DMS153 treated with DMSO at 0.1 percent for 48 hours (cell line): ENCODE measurements at regions not wholly inside any gene's neighbourhood (a gene's known extent, or its start where the extent isn't known, plus 50 kb on each side); places are given as distances from the start of the nearest gene placed in this dataset.
"Not testable (repeated sequence)": the region's sequence is repeated elsewhere in the genome, so short reads cannot be mapped to it uniquely, and the experiment has no call there.

ENCODE experiments used
- DNase-seq: peaks from one replicate; lab custom pipeline; 2025; ENCODE audit not compliant: unreplicated experiment; lab: John Stamatoyannopoulos, UW

DNA sequence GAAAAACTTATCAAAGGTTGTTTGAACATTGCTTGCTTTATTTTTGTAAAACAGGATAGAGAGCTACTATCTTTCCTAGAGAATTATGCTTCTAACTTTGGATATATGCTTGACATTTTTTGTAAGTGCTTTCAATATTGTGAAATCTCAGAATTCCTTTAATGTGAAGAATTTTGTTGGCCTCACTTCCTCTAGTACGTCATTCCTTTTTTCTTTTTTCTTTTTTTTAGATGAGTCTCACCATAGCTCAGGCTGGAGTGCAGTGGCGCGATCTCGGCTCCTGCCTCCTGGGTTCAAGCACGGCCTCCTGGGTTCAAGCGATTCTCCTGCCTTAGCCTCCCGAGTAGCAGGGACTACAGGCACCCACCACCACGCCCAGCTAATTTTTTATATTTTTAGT, 668.1 kb downstream of the RFPL4B start:
- no peak for DNase-seq

DNA sequence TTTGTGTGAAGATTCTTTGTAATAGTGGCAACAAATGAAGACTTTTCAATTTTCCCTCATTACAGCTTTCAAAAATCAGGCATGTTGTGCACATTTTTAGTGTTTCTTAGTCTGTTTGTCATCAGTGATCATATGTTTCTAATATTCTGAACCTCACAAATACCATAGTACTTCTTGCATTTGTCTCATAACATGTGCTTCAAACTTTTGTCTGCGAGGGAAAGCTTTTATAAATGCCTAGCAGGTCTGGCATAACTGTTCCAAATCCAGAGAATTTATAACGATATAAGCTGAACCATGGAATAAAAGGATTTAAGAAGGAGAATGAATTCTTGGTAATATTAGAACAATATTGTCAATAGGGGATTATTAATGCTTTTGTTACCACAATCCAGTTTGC, 670.2 kb downstream of the RFPL4B start:
- no peak for DNase-seq

DNA sequence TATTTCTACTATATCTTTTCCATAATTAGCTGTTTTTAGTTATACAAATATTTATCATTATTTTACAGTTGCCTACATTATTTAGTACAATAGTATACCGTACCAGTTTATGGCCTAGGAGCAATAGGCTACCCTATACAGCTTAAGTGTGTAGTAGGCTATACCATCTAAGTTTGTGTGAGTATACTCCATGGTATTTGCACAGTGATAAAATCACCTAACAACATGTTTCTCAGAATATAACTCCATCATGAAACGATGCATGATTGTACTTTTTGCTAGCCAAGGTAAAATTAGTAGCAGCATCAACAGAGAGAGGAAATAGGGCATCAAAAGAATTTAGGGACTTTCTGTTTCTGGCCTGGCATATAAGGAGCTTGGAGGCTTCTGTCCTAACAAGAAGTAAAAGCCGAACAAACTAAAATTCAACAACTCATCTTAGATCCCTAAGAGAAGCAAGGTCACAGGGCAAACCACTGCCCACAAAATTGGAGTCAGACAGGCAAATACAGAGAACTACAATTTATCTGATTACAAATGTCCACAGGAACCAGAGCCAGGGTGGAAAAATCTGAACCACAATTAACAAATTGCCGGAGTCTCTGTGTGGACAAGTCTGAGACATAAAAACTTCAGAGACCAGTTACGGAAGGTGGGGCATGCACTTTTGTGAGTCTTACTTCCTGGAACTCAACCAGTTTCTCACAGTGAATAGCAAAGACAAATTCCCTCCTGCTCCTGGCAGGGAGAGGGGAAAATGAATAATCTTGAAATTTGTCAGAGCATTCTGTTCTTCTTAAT, 671.4 kb downstream of the RFPL4B start:
- no peak for DNase-seq

DNA sequence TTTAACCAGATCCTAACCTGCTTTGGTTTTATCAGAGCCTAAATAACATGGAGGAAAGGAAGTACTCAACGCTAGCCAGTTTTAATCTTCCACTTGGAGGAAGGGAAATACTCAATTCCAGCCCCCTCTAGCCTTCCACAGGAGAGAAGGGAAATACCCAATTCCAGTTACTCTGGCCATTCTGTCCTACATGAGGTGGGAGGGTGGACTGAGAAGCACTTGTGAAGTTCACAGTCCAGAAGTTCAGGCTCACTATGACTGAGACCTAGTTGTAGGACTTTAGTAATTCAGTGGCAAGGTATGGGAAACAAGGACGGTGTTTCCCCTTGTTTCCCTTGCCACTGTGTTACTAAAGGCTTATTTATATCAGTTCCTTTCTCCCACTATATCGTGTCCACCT, 672.0 kb downstream of the RFPL4B start:
- no peak for DNase-seq

DNA sequence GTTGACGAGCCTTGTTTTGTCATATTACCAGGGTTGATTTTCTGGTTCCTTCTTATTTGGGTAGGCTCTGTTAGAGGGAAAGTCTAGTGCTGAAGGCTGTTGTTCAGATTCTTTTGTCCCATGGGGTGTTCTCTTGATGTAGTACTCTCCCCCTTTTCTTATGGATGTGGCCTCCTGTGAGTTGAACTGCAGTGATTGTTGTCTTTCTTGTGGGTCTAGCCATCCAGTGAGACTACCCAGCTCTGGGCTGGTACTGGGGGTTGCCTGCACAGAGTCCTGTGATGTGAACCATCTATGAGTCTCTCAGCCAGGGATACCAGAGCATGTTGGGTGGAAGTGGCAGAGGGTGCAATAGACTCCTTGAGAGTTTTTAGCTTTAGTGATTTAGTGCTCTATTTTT, 680.6 kb downstream of the RFPL4B start:
- no peak for DNase-seq

DNA sequence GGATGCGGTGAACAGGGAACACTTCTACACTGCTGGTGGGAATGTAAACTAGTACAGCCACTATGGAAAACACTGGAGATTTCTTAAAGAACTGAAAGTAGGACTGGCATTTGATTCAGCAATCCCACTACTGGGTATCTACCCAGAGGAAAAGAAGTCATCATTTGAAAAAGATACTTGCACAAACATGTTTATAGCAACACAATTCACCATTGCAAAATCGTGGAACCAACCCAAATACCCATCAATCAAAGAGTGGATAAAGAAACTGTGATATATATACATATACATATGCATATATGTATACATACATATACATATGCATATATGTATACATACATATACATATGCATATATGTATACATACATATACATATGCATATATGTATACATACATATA, 682.0 kb downstream of the RFPL4B start:
- DNase-seq: not testable (repeated sequence)

DNA sequence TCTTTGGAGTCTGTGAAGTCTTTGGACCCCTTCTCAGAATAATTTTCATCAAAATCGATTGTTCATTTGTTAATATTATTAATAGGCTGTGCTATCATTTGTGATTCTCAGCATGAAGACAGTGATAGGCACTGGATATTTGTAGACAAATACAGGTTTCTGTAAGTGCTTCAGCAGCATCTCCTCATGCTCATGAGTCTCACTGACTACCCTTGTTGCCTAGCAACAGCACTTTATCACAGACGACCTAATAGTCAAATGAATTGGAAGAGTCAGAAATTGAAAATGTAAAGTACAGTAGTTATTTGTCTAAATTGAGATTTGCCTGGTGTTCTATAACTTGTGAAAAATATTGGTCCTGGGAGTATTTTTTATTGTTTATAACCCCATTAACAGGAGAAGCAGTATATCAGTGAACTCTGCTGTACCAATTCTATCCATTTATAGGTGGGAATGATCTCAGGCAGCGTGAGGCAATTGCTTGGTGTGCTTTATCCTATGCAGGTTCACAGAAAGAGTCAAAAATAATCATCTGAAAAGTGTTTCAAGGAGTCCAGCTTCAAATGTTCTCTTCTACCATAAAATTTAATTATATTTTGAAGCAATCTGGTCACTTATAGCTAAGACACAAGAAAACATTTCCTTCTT, 684.6 kb downstream of the RFPL4B start:
- no peak for DNase-seq

DNA sequence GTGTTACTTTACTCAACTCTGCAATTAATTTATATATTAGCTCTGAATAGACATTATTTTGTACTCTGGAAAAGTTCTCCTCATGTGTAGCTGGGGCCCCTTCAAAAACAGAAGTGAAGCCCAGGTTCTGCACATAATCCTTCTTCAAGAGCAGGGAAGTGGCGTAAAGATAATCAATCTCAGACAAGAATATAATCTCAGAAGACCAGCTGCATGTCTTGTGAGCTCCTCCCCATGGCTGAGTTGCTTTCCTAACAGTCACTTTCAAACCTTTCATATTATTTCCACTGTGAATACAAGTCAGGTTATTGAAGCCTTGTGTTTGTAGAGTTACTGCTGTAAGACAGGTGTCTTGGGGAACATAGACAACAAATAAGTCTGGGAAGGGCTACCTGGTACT, 691.9 kb downstream of the RFPL4B start:
- no peak for DNase-seq

DNA sequence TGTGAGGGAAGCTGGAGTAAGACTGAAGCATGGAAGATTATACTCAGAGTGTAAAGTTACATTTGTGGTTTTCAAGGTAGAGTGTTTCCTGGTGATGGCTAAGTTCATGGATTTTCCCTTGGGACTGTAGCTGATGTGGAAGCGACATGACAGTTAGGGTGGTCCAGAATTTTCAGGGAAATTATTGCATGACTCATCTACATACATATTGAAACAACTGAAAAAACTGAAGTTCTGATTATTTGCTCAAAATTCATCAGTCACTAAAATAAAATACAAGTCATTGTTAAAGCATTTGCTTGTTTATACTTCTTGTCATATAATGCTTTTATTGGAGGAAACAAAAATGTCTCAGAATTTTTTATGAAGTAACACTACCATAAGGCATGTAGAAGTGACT, 700.0 kb downstream of the RFPL4B start:
- DNase-seq: no peak

DNA sequence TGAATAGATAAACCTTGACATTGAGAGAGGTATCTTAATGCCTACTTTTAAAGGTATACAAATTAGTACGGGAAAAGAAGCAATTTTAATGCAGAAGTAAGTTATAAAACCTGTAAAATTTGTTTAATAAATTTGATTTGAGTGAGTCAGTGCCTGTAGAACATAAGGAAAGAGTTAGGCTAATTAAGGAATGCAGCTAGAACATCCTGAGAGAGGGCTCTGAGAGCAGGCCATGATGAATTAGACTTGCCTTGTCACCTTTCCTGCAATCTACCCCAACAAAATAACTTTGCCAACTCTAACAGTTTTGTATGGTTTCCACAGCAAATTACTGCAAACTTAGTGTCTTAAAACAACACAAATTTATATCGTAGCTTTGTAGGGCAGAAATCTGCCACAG, 700.8 kb downstream of the RFPL4B start:
- DNase-seq: no peak

DNA sequence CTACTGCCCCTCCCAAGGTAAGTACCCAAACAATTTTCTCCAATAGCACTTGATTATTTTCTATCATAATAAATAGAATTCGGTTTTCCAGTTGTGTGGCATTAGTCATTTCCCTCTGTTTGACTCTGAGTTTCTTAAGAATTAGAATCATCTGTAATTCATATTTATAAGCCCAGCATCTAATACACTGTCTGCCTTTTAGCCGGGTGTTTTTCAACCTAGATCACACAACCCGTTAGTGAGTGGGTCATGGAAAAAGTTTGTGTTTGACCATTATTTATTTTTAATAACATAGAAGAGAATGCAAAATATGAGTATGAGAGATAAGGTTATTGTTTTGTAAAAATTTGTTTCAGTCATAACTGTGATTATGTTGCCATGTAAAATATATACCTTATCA, 701.6 kb downstream of the RFPL4B start:
- no peak for DNase-seq

DNA sequence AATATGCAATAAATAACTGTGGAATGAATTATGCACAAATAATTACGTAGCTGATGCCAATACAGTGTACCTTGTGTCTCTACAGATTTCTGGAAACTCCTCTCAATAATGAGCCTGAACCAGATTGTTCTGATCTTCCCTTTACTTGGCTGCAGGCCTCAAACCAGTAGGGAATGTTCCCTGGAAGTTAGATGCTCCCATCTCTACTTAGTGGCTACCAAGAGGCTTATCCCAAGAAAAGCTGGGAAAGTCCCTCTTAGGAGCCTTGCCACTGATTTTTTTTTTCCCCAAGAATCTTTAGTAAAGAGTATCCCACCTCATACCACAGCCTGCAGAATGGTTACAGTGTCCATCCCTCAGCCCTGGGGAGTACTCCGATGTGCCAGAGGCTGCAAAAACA, 702.1 kb downstream of the RFPL4B start:
- DNase-seq: no peak

DNA sequence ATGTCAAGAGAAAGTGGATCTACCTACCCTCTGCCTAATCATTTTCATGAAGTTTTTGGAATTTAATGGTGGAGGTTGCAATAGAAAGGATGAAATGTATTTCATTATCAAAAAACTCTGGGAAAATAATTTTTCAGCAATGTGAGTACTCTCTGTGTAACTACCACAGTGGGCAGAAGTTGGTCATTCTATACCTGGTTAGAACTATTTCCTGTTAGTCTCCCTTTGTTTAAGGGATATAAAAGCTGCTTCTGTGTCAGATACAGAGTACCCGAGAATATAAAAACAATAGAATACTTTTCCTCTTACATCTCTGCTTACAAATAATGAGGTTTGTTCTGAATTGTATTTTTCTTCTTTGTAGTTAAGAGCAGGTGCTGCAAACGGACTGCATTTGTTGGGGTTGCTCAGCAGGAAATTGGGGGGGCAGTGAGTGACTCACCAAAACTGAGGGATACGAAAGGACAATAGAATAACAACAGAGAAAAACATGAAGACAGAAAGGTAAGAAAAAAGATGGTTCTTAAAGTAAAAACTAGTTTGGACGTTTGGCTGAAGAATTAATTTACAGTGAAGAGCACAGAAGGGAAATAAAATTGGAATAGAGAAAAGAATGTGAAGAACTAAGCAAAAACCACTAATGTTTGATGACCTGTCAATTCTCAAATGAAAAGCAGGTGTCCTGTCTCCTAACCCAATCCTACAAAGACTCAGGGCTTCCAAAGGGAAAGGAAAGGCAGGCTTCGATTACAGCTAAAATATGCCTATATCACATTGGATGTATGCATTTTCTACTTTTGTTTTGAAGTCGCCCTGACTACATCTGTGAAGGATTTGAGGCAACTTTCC, 703.1 kb downstream of the RFPL4B start:
- DNase-seq: peak; percentile 31

DNA sequence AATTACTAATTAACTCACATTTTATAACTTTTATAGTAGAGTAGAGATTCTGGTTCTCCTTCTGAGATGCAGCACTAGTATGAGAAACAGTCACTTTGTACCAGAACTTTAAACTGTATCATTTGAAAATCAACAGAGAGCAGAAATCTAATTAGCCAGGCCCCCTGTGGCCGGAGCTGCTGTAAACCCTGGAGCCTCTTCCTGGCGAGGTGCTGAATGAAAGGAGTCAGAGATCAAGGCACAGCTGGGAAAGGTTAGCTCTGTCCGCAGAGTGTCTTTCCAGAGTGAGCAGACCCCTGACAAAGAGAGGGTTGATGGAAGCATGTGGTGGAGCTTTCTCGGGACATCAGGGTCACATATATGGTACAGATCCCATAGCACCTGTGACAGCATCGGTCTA, 703.8 kb downstream of the RFPL4B start:
- DNase-seq: no peak

DNA sequence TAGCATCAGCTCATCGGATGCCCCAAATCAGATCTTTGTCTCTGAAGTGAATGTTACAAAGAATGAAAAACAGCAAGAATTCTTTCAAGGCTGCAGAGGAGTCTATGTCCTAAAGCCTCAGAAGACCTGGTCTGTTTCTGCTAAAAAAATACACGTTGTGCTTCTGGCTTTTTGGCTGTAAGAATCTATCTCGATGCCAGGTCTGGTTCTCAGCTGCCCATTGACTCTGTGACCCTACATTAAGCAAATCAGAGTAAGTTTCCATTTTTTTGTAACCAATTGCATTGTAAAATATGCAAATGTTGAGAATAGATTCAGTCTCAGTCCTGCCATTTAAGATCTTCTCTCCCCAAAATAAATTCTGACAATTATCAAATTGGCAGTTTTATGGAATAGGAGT, 705.4 kb downstream of the RFPL4B start:
- no peak for DNase-seq

DNA sequence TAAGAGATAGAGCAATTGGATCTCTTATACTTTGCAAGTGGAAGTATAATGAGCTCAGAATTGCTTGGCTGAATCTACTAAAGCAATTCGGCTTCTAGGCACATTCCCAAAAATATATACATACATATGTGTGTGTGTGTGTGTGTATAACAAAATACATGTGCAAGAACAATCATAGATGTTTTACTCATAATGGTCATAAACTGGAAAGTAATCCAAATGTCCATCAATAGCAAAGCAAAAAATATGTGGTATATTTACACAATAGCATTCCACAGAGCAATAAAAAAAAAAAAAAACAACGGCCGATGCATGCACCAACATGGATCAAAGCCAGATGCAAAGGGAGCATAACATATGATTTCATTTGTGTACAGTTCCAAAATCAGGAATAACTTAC, 707.9 kb downstream of the RFPL4B start:
- DNase-seq: no peak

DNA sequence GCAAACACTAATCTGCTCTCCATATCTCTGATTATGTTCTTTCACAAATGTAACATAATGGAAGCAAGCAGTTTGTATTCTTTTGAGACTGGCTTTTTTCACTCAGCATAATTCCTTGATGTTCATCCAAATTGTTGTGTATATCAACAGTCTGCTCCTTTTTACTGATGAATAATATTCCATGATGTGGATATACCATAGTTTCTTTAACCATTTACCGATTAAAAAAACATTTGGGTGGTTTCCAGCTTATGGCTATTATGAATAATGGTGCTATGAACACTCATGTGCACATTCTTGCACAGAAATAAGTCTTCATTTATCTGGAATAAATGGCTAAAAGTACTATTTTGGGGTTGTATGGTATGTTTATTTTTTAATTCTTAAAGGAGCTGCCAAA, 708.9 kb downstream of the RFPL4B start:
- DNase-seq: no peak

DNA sequence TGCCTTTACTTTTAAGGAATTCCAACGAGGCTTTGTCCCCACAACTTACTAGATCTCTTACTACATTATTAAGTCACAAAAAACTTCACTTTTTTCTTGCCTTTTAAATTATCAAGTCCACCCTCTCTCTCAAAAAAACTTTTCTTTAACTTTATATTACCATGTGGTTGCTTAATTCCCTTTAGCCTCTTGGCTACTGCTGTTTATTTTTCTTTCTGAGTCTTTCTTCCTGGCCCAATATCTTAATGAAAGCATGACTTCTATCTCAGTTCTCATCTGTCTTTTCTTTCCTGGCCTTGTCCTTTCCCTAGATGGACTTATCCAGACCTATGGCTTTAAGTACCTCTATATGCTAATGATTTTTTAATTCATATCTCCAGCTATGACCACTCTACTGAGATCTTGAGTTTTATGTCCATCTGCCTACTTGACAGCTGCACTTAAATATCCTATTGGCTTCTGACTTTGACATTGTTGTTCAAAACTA, 710.5 kb downstream of the RFPL4B start:
- DNase-seq: no peak

DNA sequence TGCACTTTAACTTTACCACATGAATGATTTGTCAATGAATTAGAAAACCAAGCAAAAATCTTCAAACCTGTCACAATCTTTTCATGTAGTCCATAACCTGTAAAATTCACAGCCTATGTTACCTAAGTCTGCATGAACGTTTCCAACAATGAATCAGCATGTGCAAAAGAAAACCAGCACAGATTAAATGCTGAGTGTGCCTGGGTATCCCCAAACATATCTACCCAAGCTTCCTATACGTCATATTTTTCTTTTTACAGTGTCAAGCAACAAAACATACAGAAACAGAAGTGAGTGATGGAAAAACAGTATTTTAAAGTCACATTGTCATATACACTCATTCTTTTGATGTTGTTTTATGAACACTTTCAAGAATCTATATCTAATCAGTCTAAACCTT, 713.5 kb downstream of the RFPL4B start:
- no peak for DNase-seq

DNA sequence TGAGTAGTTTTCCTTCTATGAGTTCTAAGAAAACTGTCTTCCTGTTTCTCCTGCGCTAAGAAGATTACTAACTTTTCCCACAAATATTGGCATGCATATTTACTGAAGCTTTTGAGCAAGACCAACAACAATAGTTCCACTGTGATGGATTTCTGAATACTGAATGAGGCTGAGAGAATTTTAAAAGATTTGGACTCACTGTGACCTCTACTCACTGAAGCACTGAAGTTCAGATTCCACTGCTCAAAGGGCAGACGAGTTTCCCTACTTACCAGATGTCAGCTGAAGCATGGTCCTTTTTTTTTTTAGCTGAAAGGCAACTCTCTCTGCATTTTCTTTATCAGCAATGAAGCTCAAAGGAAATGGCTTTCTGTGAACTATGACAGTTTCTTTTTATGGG, 718.5 kb downstream of the RFPL4B start:
- DNase-seq: no peak

DNA sequence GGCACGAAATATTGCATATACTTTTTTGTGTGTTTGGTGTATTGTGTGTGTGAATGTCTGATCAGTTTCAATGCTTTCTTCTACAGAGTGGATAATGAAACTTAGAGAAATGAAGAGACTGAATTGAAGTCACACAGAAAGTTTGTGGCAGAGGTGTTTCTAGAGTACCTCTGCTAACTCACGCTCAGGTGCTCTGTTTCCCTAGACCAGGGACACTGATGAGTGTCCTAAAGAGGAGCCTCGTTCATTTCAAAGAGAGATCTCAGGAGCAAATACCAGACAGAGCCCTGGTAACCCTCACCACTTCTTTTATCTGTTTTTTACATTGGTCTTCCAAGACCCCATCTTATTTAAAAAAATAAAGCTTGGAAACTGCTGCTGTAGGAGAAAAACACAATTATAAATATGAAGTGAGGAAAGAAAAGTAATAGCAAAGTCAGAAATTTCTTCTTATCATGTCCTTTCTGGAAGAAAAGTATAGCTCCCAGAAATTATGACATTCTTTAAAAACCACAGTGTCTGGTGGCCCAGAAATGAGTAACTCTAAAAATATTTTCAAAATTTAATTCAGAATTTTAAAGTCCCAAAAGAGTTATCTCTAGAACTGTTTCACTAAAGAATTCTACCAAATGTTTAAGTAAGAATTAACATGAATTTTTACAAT, 720.6 kb downstream of the RFPL4B start:
- DNase-seq: no peak
